ENCODE measurements at regions not wholly inside any gene's neighbourhood (a gene's known extent, or its start where the extent isn't known, plus 50 kb on each side); places are given as distances from the start of the nearest gene placed in this dataset.

DNA sequence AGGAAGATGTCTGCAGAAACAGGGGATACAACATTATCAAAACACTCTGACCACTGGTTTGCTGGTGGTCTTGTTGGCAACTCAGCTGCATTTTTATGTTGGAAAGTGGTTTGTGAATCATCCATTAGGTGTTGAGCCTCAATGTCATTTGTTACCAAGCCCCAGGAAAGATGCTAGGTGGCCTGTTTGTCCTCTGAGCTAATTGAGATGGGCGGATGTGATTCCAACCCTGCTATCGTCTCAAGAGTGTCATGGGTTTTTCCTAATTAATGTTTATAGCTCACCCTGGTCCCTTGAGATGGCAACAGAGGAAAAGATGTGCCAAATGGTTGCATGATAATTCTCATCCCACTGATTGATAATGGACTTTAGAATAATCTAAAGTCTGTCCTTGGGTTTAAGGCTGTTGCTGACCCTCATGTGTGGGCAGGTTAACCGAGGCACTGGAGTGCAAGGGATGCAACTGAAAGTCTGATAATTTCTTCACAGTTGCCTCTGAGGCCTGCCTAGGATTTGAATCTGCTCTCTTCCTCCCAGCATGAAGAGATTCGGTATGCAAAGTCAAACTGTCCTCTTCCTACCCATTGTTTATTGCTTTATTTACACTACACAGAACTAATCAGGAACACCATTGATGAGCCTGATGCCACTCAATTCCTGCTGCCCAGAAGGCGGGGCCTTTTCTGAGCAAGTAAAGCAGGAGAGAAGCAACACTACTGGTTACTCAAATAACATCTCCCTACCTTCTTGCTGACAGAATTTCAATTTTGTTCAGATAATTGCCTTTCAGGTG lies 166.2 kb upstream of the TBC1D5 start:
- Histone ChIP-seq H3K4ac (ENCODE audit: low read depth, low read length) (no peak overlapping the region), H3K18ac (ENCODE audit: low read length) (no peak overlapping the region), H4K5ac (ENCODE audit: low read length) (no peak overlapping the region), H4K8ac (ENCODE audit: low read depth, low read length) (no peak overlapping the region), H3K36me3 (ENCODE audit: control insufficient read depth, insufficient read depth, low read length) (no peaks in the 10 kb centered on the region), H3K4me3 (ENCODE audit: low read length) (no peak overlapping the region), H3K79me1 (ENCODE audit: low read length) (no peaks in the 10 kb centered on the region), H2BK120ac (ENCODE audit: low read depth, low read length) (no peak overlapping the region), H2BK5ac (ENCODE audit: low read length) (no peak overlapping the region), H3K4me2 (ENCODE audit: low read length) (no peak overlapping the region), H3K56ac (ENCODE audit: low read length) (no peak overlapping the region), H3K4me1 (ENCODE audit: control insufficient read depth, low read depth, low read length) (peaks cover 3% of the 10 kb centered on the region), H3K27ac (ENCODE audit: low read depth, low read length) (no peak overlapping the region), H3K27me3 (ENCODE audit: insufficient read depth, low read length, poor library complexity) (no peaks in the 10 kb centered on the region), H3K9ac (ENCODE audit: low read length) (no peak overlapping the region), H2AK5ac (ENCODE audit: low read length) (no peak overlapping the region), H3K79me2 (ENCODE audit: control insufficient read depth, insufficient read depth, low read length) (no peaks in the 10 kb centered on the region), H3K23ac (ENCODE audit: low read length) (no peak overlapping the region), H2BK15ac (replicated peaks; ENCODE audit: low read depth) (no peak overlapping the region)
- DNase-seq = peak; percentile 19
- no CpG with 5 or more reads among the region's 5 CpGs for WGBS (ENCODE audit: extremely low coverage, insufficient coverage, low lambda C conversion rate)

DNA sequence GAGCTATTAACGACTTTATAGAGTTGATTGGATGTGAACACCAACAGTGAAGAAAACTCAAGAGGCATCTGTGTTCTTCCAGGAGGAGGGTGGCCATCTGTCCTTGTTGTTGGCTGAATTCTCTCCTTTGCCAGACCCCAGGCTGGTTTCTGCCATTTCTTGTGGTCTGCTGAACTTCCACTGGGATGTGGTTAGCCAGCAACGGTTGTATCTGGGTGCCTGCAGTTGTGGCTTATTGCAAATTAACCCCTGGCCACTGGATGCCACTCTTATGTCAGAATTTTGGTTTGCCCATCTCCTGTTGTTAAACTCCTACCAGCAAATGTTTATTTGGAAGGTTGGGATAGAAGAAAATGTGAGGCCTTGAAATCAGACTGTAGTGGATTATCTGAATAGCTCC lies 163.6 kb upstream of the TBC1D5 start:
- no peak overlapping the region for H2BK120ac ChIP-seq (ENCODE audit: low read depth, low read length)
- H3K79me1 ChIP-seq (ENCODE audit: low read length) = no peaks in the 10 kb centered on the region
- H2BK5ac ChIP-seq (ENCODE audit: low read length) = no peak overlapping the region
- peaks cover 3% of the 10 kb centered on the region for H3K4me1 ChIP-seq (ENCODE audit: control insufficient read depth, low read depth, low read length)
- DNase-seq = peak; percentile 25
- H4K8ac ChIP-seq (ENCODE audit: low read depth, low read length) = no peak overlapping the region
- no peak overlapping the region for H3K18ac ChIP-seq (ENCODE audit: low read length)
- no peaks in the 10 kb centered on the region for H3K79me2 ChIP-seq (ENCODE audit: control insufficient read depth, insufficient read depth, low read length)
- H3K4ac ChIP-seq (ENCODE audit: low read depth, low read length) = no peak overlapping the region
- no peak overlapping the region for H4K5ac ChIP-seq (ENCODE audit: low read length)
- no peak overlapping the region for H2AK5ac ChIP-seq (ENCODE audit: low read length)
- H2BK15ac ChIP-seq (replicated peaks; ENCODE audit: low read depth) = no peak overlapping the region
- H3K56ac ChIP-seq (ENCODE audit: low read length) = no peak overlapping the region
- no peak overlapping the region for H3K9ac ChIP-seq (ENCODE audit: low read length)
- H3K27me3 ChIP-seq (ENCODE audit: insufficient read depth, low read length, poor library complexity) = no peaks in the 10 kb centered on the region
- no peak overlapping the region for H3K27ac ChIP-seq (ENCODE audit: low read depth, low read length)
- no peak overlapping the region for H3K4me3 ChIP-seq (ENCODE audit: low read length)
- H3K36me3 ChIP-seq (ENCODE audit: control insufficient read depth, insufficient read depth, low read length) = no peaks in the 10 kb centered on the region
- no CpG with 5 or more reads among the region's 2 CpGs for WGBS (ENCODE audit: extremely low coverage, insufficient coverage, low lambda C conversion rate)
- H3K23ac ChIP-seq (ENCODE audit: low read length) = no peak overlapping the region
- H3K4me2 ChIP-seq (ENCODE audit: low read length) = no peak overlapping the region

DNA sequence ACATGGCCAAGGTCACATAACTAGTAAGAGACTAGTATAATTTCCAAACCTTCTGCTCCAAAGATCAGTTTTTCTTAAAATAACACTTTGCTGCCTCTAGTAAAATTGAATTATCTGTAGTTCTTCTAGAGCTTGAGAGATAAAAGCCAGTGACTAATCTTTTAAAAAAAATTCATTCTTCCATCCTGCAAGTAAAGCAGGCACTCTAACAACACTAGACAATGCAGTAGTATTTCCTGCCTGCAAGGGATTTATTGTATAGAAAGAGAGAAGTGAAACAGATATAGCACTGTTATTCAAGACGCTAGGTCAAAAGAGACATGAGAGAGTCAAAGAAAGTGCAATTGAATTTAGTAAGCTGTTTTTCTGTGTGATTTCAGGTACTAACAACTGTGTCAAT lies 159.5 kb upstream of the TBC1D5 start:
- no peak for DNase-seq
- Histone ChIP-seq H4K8ac (ENCODE audit: low read depth, low read length) (no peak overlapping the region), H3K4ac (ENCODE audit: low read depth, low read length) (no peak overlapping the region), H3K4me1 (ENCODE audit: control insufficient read depth, low read depth, low read length) (no peaks in the 10 kb centered on the region), H4K5ac (ENCODE audit: low read length) (no peak overlapping the region), H3K27ac (ENCODE audit: low read depth, low read length) (no peak overlapping the region), H3K23ac (ENCODE audit: low read length) (no peak overlapping the region), H3K79me2 (ENCODE audit: control insufficient read depth, insufficient read depth, low read length) (no peaks in the 10 kb centered on the region), H3K9ac (ENCODE audit: low read length) (no peak overlapping the region), H3K18ac (ENCODE audit: low read length) (no peak overlapping the region), H2BK15ac (replicated peaks; ENCODE audit: low read depth) (no peak overlapping the region), H3K4me3 (ENCODE audit: low read length) (no peak overlapping the region), H3K27me3 (ENCODE audit: insufficient read depth, low read length, poor library complexity) (no peaks in the 10 kb centered on the region), H2AK5ac (ENCODE audit: low read length) (no peak overlapping the region), H3K79me1 (ENCODE audit: low read length) (no peaks in the 10 kb centered on the region), H2BK120ac (ENCODE audit: low read depth, low read length) (no peak overlapping the region), H3K56ac (ENCODE audit: low read length) (no peak overlapping the region), H3K4me2 (ENCODE audit: low read length) (no peak overlapping the region), H2BK5ac (ENCODE audit: low read length) (no peak overlapping the region), H3K36me3 (ENCODE audit: control insufficient read depth, insufficient read depth, low read length) (no peaks in the 10 kb centered on the region)
- WGBS (ENCODE audit: extremely low coverage, insufficient coverage, low lambda C conversion rate) = no CpG with 5 or more reads among the region's 1 CpG

DNA sequence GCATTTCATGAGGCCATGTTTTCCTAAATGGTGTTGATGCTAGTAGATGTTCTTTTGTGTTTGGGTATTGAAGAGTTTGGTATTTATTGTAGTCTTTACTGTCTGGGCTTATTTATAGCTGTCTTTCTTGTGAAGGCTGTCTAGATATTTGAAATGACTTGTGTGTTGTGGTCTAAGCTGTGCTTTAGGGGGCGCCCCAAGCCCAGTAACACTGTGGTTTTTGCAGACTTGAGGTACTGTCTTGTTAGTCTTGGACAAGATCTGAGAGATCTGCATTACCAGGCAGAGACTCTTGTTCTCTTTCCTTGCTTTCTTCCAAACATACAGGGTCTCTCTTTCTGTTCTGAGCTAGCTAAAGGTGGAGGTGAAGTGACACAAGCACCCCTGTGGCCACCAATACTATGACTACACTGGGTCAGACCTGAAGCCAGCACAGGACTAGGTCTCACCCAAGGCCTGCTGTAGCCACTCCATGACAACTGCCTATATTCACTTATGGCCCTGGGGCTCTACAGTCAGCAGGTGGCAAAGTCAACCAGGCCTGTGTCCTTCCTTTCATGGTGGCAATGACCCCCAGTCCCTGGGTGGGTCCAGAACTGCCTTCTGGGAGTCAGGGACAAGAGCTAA lies 152.1 kb upstream of the TBC1D5 start:
- Histone ChIP-seq H2AK5ac (ENCODE audit: low read length) (no peak overlapping the region), H3K4ac (ENCODE audit: low read depth, low read length) (no peak overlapping the region), H3K23ac (ENCODE audit: low read length) (no peak overlapping the region), H2BK5ac (ENCODE audit: low read length) (no peak overlapping the region), H3K79me1 (ENCODE audit: low read length) (no peaks in the 10 kb centered on the region), H3K27ac (ENCODE audit: low read depth, low read length) (no peak overlapping the region), H3K4me3 (ENCODE audit: low read length) (no peak overlapping the region), H3K56ac (ENCODE audit: low read length) (no peak overlapping the region), H3K4me2 (ENCODE audit: low read length) (no peak overlapping the region), H3K36me3 (ENCODE audit: control insufficient read depth, insufficient read depth, low read length) (no peaks in the 10 kb centered on the region), H4K8ac (ENCODE audit: low read depth, low read length) (no peak overlapping the region), H3K18ac (ENCODE audit: low read length) (no peak overlapping the region), H2BK120ac (ENCODE audit: low read depth, low read length) (no peak overlapping the region), H2BK15ac (replicated peaks; ENCODE audit: low read depth) (no peak overlapping the region), H3K9ac (ENCODE audit: low read length) (no peak overlapping the region), H3K27me3 (ENCODE audit: insufficient read depth, low read length, poor library complexity) (no peaks in the 10 kb centered on the region), H3K79me2 (ENCODE audit: control insufficient read depth, insufficient read depth, low read length) (no peaks in the 10 kb centered on the region), H3K4me1 (ENCODE audit: control insufficient read depth, low read depth, low read length) (no peaks in the 10 kb centered on the region), H4K5ac (ENCODE audit: low read length) (no peak overlapping the region)
- WGBS (ENCODE audit: extremely low coverage, insufficient coverage, low lambda C conversion rate) = no CpG with 5 or more reads among the region's 1 CpG
- DNase-seq = peak; percentile 85

DNA sequence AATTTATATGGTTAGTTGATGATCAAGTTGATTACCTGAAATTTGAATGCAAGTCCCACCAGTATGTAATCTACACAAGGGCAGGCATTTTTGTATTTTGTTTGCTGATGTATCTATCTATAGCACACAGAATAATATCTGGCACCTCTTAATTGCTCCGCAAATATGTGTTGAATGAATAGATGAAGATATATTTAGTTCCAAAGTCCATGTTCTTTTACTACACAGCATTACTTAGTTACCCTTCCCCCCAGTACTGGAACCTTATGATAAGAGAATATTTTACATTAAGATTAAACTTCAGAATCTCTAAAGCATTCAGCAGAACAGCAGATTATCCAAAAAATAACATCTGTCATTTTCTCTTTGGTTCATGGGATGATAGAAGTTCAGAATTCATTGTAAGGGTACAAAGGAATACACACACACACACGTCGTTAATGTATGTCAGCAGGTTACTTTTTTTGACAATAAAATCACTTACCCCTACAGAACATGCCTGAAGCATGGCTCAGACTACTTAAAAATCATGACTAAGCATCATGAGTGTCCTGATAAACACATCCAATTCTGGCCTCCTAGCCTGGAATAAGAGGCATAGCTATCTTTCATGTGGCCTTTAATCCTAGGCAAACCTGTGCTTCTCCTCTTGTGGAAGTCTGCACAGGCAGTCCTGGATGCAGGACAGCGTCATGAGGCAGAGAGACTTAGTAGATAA lies 148.9 kb upstream of the TBC1D5 start:
- Histone ChIP-seq H3K79me2 (ENCODE audit: control insufficient read depth, insufficient read depth, low read length) (no peaks in the 10 kb centered on the region), H2AK5ac (ENCODE audit: low read length) (no peak overlapping the region), H2BK120ac (ENCODE audit: low read depth, low read length) (no peak overlapping the region), H3K23ac (ENCODE audit: low read length) (no peak overlapping the region), H3K18ac (ENCODE audit: low read length) (no peak overlapping the region), H3K4me3 (ENCODE audit: low read length) (no peak overlapping the region), H3K27me3 (ENCODE audit: insufficient read depth, low read length, poor library complexity) (no peaks in the 10 kb centered on the region), H2BK5ac (ENCODE audit: low read length) (no peak overlapping the region), H3K79me1 (ENCODE audit: low read length) (no peaks in the 10 kb centered on the region), H3K56ac (ENCODE audit: low read length) (no peak overlapping the region), H4K5ac (ENCODE audit: low read length) (no peak overlapping the region), H3K4me2 (ENCODE audit: low read length) (no peak overlapping the region), H3K36me3 (ENCODE audit: control insufficient read depth, insufficient read depth, low read length) (no peaks in the 10 kb centered on the region), H3K9ac (ENCODE audit: low read length) (no peak overlapping the region), H3K4me1 (ENCODE audit: control insufficient read depth, low read depth, low read length) (no peaks in the 10 kb centered on the region), H4K8ac (ENCODE audit: low read depth, low read length) (no peak overlapping the region), H2BK15ac (replicated peaks; ENCODE audit: low read depth) (no peak overlapping the region), H3K4ac (ENCODE audit: low read depth, low read length) (no peak overlapping the region), H3K27ac (ENCODE audit: low read depth, low read length) (no peak overlapping the region)
- WGBS (ENCODE audit: extremely low coverage, insufficient coverage, low lambda C conversion rate) = no CpG with 5 or more reads among the region's 4 CpGs
- no peak for DNase-seq
